Activated CD4-positive, alpha-beta T cell treated with anti-CD3 and anti-CD28 coated beads, Interleukin-2, amount 50 U/mL, for 16 hours (primary cell): ENCODE measurements at regions not wholly inside any gene's neighbourhood (a gene's known extent, or its start where the extent isn't known, plus 50 kb on each side); places are given as distances from the start of the nearest gene placed in this dataset.
"Not testable (repeated sequence)": the region's sequence is repeated elsewhere in the genome, so short reads cannot be mapped to it uniquely, and the experiment has no call there.

Source experiments
- DNase-seq: peaks from one replicate; pipeline ENCODE4 v3.0.0-alpha.2; 2020

GRCh38 chr5:163706053-163706771 lies 200.8 kb downstream of the MAT2B start:
- no peak for DNase-seq

GRCh38 chr5:163712011-163712410 lies 206.6 kb downstream of the MAT2B start:
- no peak for DNase-seq

- DNase-seq: no peak
These were observed 212.9 kb downstream of the MAT2B start for GRCh38 chr5:163718272-163718671.

GRCh38 chr5:163724305-163724704 lies 218.9 kb downstream of the MAT2B start:
- DNase-seq: no peak

- DNase-seq: no peak
These were observed 221.6 kb downstream of the MAT2B start for GRCh38 chr5:163727028-163727427.

- DNase-seq: no peak
These were observed 224.9 kb downstream of the MAT2B start for GRCh38 chr5:163730206-163730756.

GRCh38 chr5:163731256-163731655 lies 225.8 kb downstream of the MAT2B start:
- no peak for DNase-seq

- DNase-seq: no peak
These were observed 229.7 kb downstream of the MAT2B start for GRCh38 chr5:163735069-163735468.

- DNase-seq: no peak
These were observed 242.2 kb downstream of the MAT2B start for GRCh38 chr5:163747586-163747985.

GRCh38 chr5:163748934-163749333 lies 243.5 kb downstream of the MAT2B start:
- DNase-seq: no peak

GRCh38 chr5:163750415-163750814 lies 245.0 kb downstream of the MAT2B start:
- not testable (repeated sequence) for DNase-seq

- DNase-seq: no peak
These were observed 250.1 kb downstream of the MAT2B start for GRCh38 chr5:163755505-163755904.

- DNase-seq: no peak
These were observed 250.8 kb downstream of the MAT2B start for GRCh38 chr5:163756170-163756569.

GRCh38 chr5:163757344-163757743 lies 251.9 kb downstream of the MAT2B start:
- DNase-seq: no peak

- no peak for DNase-seq
These were observed 252.9 kb downstream of the MAT2B start for GRCh38 chr5:163758283-163758711.

- no peak for DNase-seq
These were observed 253.7 kb downstream of the MAT2B start for GRCh38 chr5:163759000-163759704.

GRCh38 chr5:163760498-163760897 lies 255.1 kb downstream of the MAT2B start:
- DNase-seq: no peak

- no peak for DNase-seq
These were observed 261.7 kb downstream of the MAT2B start for GRCh38 chr5:163766936-163767670.

GRCh38 chr5:163770625-163771024 lies 265.2 kb downstream of the MAT2B start:
- no peak for DNase-seq

- no peak for DNase-seq
These were observed 266.8 kb downstream of the MAT2B start for GRCh38 chr5:163772241-163772640.

- DNase-seq: no peak
These were observed 267.2 kb downstream of the MAT2B start for GRCh38 chr5:163772644-163773043.

GRCh38 chr5:163773226-163773625 lies 267.8 kb downstream of the MAT2B start:
- DNase-seq: no peak

- no peak for DNase-seq
These were observed 284.5 kb downstream of the MAT2B start for GRCh38 chr5:163789870-163790269.
